K562 (cell line): ENCODE measurements at regions not wholly inside any gene's neighbourhood (a gene's known extent, or its start where the extent isn't known, plus 50 kb on each side); places are given as distances from the start of the nearest gene placed in this dataset.
A peak's percentile ranks its signal among the peaks of the same experiment; 100 is the strongest.

Source experiments
- ATF3 ChIP-seq, 2 experiments: fragments of 450-650 bp in 1 of 2; sonication (generic) in 1 of 2; formaldehyde crosslinking in 1 of 2; IDR thresholded peaks in 1 of 2; conservative IDR thresholded peaks in 1 of 2; 2 replicates each; pipeline versions ENCODE4 v1.6.1 to v1.8.1; 2016 to 2023; ENCODE audit warnings: mild to moderate bottlenecking in 2 of 2, moderate library complexity in 2 of 2, inconsistent platforms in 1 of 2, missing genetic modification reagents in 1 of 2
- ATF4 ChIP-seq: fragments of 450-650 bp; formaldehyde crosslinking; IDR thresholded peaks from 2 replicates; pipeline ENCODE4 v1.4.0; 2022; ENCODE audit warnings: mild to moderate bottlenecking, moderate library complexity
- CTCF ChIP-seq, 3 experiments: IDR thresholded peaks in 2 of 3; conservative IDR thresholded peaks in 1 of 3; 2 replicates each; pipeline ENCODE4 v1.5.1; 2011 to 2012; ENCODE audit warnings: low read length in 3 of 3, mild to moderate bottlenecking in 3 of 3, control low read depth in 2 of 3, improper control_type of control experiment in 1 of 3, inconsistent platforms in 1 of 3, low read depth in 1 of 3, mixed read lengths in 1 of 3, moderate library complexity in 1 of 3; ENCODE audit not compliant: insufficient read depth in 2 of 3
- EP300 ChIP-seq: IDR thresholded peaks from 2 replicates; pipeline ENCODE4 v1.6.1; 2012; ENCODE audit warnings: low read length, improper control_type of control experiment
- HCFC1 ChIP-seq: IDR thresholded peaks from 2 replicates; pipeline ENCODE4 v1.6.1; 2012; ENCODE audit warnings: low read depth, low read length, improper control_type of control experiment
- JUN ChIP-seq, 2 experiments: sonication (generic) in 1 of 2; formaldehyde crosslinking in 1 of 2; IDR thresholded peaks; 2 replicates each; pipeline versions ENCODE4 v1.6.1 to v1.8.0; 2012 to 2022; ENCODE audit warnings: borderline replicate concordance in 2 of 2, mild to moderate bottlenecking in 2 of 2, improper control_type of control experiment in 1 of 2, low read depth in 1 of 2, low read length in 1 of 2, missing genetic modification reagents in 1 of 2
- MNT ChIP-seq, 2 experiments: fragments of 450-650 bp; conservative IDR thresholded peaks; 2 replicates each; pipeline ENCODE4 v1.6.1; 2017; ENCODE audit warnings: mild to moderate bottlenecking in 2 of 2, moderate library complexity in 2 of 2
- NFIC ChIP-seq: fragments of 450-650 bp; IDR thresholded peaks from 2 replicates; pipeline ENCODE4 v1.6.1; 2017; ENCODE audit warnings: mild to moderate bottlenecking, inconsistent platforms
- PML ChIP-seq: IDR thresholded peaks from 2 replicates; pipeline ENCODE4 v1.6.1; 2012; ENCODE audit warnings: low read length, inconsistent platforms
- POLR2A ChIP-seq: fragments of 450-650 bp; conservative IDR thresholded peaks from 2 replicates; pipeline ENCODE4 v1.6.1; 2016
- RHOXF2B ChIP-seq: fragments of 250-450 bp; sonication (Bioruptor Pico); conservative IDR thresholded peaks from 2 replicates; pipeline ENCODE4 v1.5.1; 2021
- SIN3A ChIP-seq, 2 experiments: fragments of 150-350 bp in 1 of 2; IDR thresholded peaks; 2 replicates each; pipeline ENCODE4 v1.6.1; 2011 to 2016; ENCODE audit warnings: borderline replicate concordance in 2 of 2, low read depth in 2 of 2, low read length in 2 of 2, mild to moderate bottlenecking in 2 of 2, moderate library complexity in 2 of 2; ENCODE audit not compliant: control insufficient read depth in 1 of 2
- ZNF512 ChIP-seq: IDR thresholded peaks from 2 replicates; pipeline ENCODE4 v1.6.1; 2016; ENCODE audit warnings: missing genetic modification characterization, missing compliant biosample characterization
- ZNF592 ChIP-seq: fragments of 450-650 bp; IDR thresholded peaks from 2 replicates; pipeline ENCODE4 v1.6.1; 2017; ENCODE audit warnings: antibody characterized with exemption, mild to moderate bottlenecking

GRCh38 chrX:74246524-74246923 lies 57.5 kb upstream of the ZCCHC13 start:
- TF ChIP-seq ATF3 (IDR thresholded peaks at IDR 0.05) (peak; percentile 61), ATF3 (CRISPR knock-in tag; conservative IDR thresholded peaks at IDR 0.05) (no peak), CTCF (IDR thresholded peaks at IDR 0.05 in 2 of 3, conservative IDR thresholded peaks at IDR 0.05 in 1 of 3; ENCODE audit: insufficient read depth in 2 of 3, low read depth in 1 of 3, low read length in 3 of 3) (no peak), ZNF512 (no peak), SIN3A (IDR thresholded peaks at IDR 0.05; ENCODE audit: borderline replicate concordance in 2 of 2, control insufficient read depth in 1 of 2, low read depth in 2 of 2, low read length in 2 of 2) (no peak), JUN (IDR thresholded peaks at IDR 0.05; ENCODE audit: borderline replicate concordance, low read depth, low read length) (peak; percentile 22; the same call in 1 of the 2 replicates), JUN (CRISPR knock-in tag; IDR thresholded peaks at IDR 0.05; ENCODE audit: borderline replicate concordance) (no peak), RHOXF2B (CRISPR knock-in tag) (no peak), ZNF592 (no peak), MNT (conservative IDR thresholded peaks at IDR 0.05) (no peak), HCFC1 (no peak), ATF4 (CRISPR knock-in tag) (no peak), PML (no peak), POLR2A (no peak), NFIC (no peak), EP300 (no peak)
